HG03175 (cell line): ENCODE measurements at regions not wholly inside any gene's neighbourhood (a gene's known extent, or its start where the extent isn't known, plus 50 kb on each side); places are given as distances from the start of the nearest gene placed in this dataset.
"Not testable (repeated sequence)": the region's sequence is repeated elsewhere in the genome, so short reads cannot be mapped to it uniquely, and the experiment has no call there.

Experiments
- ATAC-seq: cut with Tn5 transposase; IDR thresholded peaks from one replicate; pipeline ENCODE4 v1.9.1; 2021; ENCODE audit warnings: mild to moderate bottlenecking, moderate library complexity; ENCODE audit not compliant: unreplicated experiment

- no peak for ATAC-seq
Measured at GRCh38 chr3:26252001-26252400, 370.6 kb upstream of the LRRC3B start.

- no peak for ATAC-seq
Measured at GRCh38 chr3:26256224-26256623, 366.3 kb upstream of the LRRC3B start.

DNA sequence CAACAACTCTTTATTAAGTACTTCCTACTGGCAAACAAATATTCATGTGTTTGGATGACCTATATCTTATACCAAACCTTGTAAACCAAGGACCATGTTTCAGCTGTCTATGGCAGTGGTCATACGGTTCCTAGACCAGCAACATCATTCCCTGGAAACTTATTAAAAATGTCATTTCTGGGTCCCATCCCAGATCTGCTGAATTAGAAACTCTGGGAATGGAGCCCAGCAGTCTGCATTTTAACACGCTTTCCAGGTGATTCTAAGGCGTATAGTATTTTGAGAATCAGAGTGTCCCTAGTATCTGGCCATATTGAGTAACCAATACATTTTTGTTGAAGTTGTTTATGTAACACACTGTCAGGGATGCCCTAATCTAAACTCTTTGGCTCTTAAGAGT lies 363.4 kb upstream of the LRRC3B start:
- ATAC-seq = no peak

DNA sequence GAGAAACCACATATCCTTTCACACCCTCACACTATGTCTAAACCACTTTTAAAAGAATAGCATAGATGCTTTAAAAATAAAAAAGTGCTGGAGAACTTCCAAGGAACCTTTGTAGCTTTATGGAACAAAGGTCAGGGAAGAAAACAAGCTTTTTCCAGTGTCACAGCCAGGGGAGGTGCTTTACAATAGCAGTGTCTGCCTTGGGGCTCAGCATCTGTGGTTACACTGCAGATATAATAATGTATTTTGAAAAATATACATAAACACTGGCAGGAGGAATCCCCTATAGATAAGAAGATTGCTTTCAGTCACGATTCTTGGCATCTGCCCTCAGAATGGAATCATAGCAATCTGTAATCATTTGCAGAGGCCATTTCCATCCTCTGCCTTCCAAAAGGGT lies 362.4 kb upstream of the LRRC3B start:
- ATAC-seq = no peak

GRCh38 chr3:26264708-26265107 lies 357.9 kb upstream of the LRRC3B start:
- ATAC-seq = no peak

DNA sequence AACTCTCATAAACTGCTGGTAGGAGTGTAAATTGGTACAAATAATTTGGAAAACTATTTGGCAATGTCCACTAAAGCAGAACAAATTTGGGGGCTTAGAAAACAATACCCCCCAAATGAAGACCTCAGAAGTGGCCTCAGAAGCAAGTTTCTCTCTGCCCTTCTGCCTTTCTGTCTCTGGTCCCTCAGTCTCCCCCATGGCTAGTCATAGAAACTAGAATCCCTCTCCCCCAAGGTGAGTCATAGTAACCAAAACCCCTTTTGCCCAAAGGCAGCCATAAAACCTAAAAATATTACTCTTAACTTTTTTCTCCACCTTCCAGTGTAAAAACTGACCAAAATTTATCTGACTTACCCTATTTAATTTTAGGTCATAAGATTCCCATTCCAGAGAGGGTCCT lies 350.7 kb upstream of the LRRC3B start:
- ATAC-seq = no peak

DNA sequence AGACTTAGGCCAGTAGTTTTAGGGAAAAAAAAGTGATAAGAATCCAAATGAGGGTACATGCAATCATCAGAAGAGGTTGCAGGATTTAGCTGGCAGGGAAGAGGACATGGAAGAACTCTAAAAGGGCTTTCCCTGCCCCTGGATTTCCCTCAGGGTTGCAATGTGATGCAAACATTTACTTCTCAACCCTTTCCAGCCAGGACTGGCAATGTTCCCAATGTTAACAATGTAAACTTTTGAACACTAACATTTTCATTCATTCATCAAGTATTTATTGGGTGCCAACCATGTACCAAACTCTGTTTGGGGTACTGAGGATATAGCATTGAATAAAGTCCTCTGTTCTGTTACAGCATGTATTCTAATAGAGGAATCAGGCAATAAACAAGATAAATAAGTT lies 349.4 kb upstream of the LRRC3B start:
- no peak for ATAC-seq

DNA sequence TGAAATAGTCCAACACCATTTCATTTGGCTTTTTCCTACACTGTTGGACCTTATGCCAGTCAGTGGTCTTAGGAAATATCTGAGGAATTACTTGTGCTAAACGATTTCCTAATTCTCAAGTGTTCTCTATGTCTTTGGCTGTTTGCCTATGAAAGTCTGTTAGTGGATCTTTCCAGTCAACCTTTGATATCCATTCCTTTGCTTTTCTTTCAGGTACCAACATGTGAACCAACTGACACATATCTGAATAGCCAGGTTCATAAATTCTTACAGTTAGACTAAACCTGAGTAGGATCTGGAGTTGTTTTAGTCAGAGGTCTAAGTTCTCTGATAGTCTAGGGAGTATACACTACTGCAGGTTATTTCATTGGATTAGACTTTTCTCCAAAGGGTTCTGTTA lies 343.5 kb upstream of the LRRC3B start:
- no peak for ATAC-seq

- no peak for ATAC-seq
Measured at GRCh38 chr3:26280517-26280916, 342.1 kb upstream of the LRRC3B start.

- ATAC-seq = no peak
Measured at GRCh38 chr3:26281284-26281985, 341.1 kb upstream of the LRRC3B start.

GRCh38 chr3:26284503-26284902 lies 338.1 kb upstream of the LRRC3B start:
- ATAC-seq = not testable (repeated sequence)

DNA sequence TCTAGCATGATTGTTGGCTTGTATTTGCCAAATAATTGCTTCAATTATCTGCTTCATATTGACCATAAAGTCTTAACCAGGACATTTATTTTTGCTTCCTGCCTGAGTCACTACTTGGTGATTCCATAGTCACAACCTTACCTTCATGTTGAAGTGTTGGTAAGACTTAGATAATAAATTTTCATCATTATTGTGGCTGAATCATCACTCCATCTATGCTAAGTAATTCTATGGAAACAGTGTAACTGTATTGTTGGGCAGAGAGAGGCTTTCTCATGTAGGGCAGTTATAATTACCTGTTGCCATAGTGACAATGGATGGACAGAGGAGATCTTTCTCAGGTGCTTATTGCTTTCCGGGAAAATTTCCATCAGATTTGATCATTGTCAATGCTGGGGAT lies 330.7 kb upstream of the LRRC3B start:
- no peak for ATAC-seq

DNA sequence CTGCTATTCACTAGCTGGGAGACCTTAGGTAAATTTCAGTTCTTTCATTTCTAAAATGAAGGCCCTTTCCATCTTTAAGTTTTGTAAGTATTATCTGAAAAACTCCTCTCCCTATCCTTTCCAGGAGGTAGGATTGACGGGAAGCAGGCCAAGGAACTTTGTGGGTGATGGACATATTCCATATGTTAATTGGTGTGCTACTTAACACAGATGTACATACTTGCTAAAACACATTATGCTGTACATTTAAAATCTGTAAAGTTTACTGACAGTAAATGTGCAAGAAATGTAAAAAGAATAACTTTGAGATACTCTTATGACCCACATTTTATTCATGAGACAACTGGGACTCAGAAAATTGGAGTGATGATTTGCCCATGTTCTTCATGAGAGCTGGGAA lies 329.8 kb upstream of the LRRC3B start:
- no peak for ATAC-seq

GRCh38 chr3:26293329-26293844 lies 329.2 kb upstream of the LRRC3B start:
- no peak for ATAC-seq

- no peak for ATAC-seq
Measured at GRCh38 chr3:26307192-26307591, 315.4 kb upstream of the LRRC3B start.

DNA sequence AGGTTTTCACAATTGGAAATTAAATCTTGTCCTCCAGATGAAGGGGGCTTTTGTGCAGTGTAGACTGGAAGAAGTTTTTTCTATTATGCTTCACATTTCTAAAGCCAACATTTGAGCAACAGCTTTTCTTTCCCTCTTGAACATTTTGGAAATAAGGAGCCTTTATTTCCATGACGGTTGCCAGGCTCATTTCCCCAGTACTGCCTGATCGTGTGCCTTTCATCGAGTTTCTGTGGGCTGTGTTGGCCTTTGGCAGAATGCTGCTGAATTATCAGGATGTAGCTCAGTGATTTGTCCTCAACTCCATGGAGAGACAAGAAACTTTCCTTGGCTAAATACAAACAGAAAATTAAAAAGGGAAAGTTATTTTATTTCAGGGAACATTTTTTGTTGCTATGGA lies 314.8 kb upstream of the LRRC3B start:
- ATAC-seq = no peak

DNA sequence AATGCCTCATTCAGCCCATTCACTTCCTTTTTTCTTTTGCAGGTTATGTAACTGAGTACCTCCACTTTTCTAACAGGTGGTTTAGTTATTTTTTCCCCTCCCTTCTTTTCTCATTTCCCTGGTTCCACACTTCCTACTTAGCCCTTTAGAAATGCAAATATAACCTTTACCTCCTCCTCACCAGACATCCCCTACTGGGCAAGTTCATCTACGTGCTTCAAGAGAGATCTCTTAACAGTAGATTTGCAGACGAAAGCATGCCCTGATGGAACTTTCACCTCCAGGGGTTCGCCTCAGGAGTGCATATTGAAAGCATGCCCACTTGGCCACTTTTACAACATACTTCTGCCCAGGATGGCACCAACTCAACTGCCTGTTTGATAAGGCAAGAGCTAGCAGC lies 314.1 kb upstream of the LRRC3B start:
- ATAC-seq = no peak

DNA sequence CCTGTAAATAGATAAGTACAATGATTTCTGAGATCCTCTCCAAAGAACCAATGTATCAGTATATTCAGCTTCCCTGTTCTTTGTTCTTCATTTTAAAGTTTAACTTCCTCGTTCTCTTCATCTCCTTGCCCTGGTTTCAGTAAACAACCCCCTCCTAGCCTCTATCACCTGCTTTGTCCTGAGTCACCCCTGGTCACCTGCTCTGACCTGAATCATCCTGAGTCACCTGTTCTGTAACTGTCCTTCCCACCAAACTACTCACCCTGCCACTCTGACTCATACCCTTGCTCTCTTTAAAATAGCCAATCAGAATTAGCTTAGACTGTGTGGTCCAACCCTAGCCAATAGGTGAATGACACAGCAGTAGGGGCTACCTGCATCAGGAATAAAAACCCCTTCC lies 313.0 kb upstream of the LRRC3B start:
- not testable (repeated sequence) for ATAC-seq

- no peak for ATAC-seq
Measured at GRCh38 chr3:26312816-26313215, 309.8 kb upstream of the LRRC3B start.

DNA sequence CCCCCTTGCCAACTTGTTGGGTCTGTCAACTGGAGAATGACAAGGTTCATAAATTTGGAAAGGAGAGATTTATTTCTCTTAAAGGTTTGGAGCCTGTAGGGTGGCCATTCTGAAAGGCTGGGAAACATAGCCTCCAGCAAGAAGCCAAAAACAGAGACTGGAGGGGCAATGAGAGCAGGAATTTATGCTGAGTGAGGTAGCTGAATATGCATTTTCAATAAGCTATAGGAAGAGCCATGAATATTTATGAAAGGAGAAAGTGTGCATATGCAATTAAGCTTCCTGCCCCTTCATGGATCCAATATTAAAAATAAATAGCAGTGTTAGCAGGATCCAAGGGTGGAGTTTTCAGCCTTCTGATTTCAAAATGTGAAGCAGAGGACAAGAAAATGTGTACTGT lies 306.1 kb upstream of the LRRC3B start:
- no peak for ATAC-seq

GRCh38 chr3:26323741-26324140 lies 298.8 kb upstream of the LRRC3B start:
- ATAC-seq = not testable (repeated sequence)

DNA sequence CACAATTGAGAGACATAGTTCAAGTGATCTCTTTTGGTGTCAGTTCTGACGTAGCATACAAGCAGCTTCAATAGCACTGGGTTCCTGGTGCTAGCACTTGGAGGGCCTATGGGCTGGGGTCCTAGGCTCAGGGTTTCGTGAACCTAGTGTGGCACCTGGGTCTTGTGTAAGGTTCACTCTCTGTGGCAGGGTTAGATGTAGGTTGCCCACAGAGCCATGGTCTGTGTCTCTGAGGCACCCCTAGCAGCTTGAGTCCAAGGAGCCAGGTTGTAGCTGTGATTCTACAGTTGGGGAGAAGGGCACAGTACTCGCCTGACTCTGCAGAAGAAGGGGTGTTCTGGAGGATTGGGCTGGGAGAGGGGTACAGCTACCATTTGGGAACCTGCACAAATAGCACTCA lies 282.6 kb upstream of the LRRC3B start:
- ATAC-seq = no peak

DNA sequence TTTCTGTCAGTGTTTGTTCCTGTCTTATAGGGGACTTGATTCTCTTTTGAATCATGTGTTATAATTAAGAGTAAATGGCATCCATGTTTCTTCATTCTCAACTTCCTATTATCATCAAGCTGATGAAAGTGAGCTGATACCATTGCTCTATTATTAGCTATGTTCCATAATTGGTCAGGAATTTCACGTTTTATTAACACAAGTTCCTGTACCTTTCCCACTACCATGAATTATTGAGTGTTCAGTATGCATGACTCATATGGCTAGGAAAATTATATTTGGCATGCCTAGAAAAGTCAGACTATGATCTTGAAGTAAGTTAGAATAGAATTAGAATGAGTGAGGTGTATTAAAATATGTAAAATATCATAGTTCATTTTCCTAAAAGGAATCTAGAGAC lies 278.9 kb upstream of the LRRC3B start:
- no peak for ATAC-seq
